ENCODE measurements at regions not wholly inside any gene's neighbourhood (a gene's known extent, or its start where the extent isn't known, plus 50 kb on each side); places are given as distances from the start of the nearest gene placed in this dataset.

DNA sequence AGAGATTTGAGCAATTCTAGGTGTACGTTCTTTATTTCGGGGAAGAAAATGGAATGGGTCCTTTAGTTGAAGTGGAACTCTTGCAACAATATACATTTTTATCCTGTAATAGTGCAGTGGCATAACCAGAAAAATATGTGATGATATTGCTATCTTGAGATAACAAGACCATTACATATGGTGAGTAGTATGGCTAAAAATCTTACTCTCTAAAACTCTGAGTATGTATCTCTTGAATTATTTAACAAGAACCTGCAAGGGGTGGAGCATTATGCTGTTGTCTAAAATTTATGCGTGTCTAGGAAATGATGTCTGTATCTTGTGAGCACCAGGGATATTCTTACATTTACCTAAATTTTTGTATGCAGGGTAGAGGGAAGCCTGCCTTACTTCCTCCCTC, 68.4 kb upstream of the SLC4A10 start:
- H3K4ac ChIP-seq (ENCODE audit: low read depth, low read length), result no peak overlapping the region
- no peaks in the 10 kb centered on the region for H3K4me1 ChIP-seq (ENCODE audit: control insufficient read depth in 1 of 2, insufficient read depth in 2 of 2, low read length in 2 of 2)
- DNase-seq, result peak; percentile 55 to 92
- H2AK5ac ChIP-seq (ENCODE audit: low read length), result no peak overlapping the region
- no peak overlapping the region for H4K91ac ChIP-seq (ENCODE audit: low read depth, low read length)
- H4K12ac ChIP-seq (ENCODE audit: low read depth, low read length), result no peak overlapping the region
- no peaks in the 10 kb centered on the region for H3K27me3 ChIP-seq (ENCODE audit: insufficient read depth, low read length)
- no peak overlapping the region for H3K23ac ChIP-seq (ENCODE audit: low read length)
- H2BK12ac ChIP-seq (ENCODE audit: low read length), result no peak overlapping the region
- H3K36me3 ChIP-seq (ENCODE audit: control insufficient read depth in 1 of 2, insufficient read depth in 2 of 2, low read length in 2 of 2), result no peaks in the 10 kb centered on the region
- H3K79me2 ChIP-seq (ENCODE audit: control insufficient read depth, insufficient read depth, low read length, poor library complexity), result no peaks in the 10 kb centered on the region
- H2BK5ac ChIP-seq (ENCODE audit: low read depth, low read length, poor library complexity), result no peak overlapping the region
- H3K79me1 ChIP-seq (ENCODE audit: low read length), result no peaks in the 10 kb centered on the region
- H2AFZ ChIP-seq (ENCODE audit: insufficient read depth, low read length, poor library complexity), result no peak overlapping the region
- H3K4me2 ChIP-seq (ENCODE audit: low read length), result no peak overlapping the region
- no peak overlapping the region for H3K9ac ChIP-seq (ENCODE audit: low read length)
- WGBS (ENCODE audit: extremely low coverage, insufficient coverage, insufficient read length), result no CpG with 5 or more reads among the region's 3 CpGs
- no peak overlapping the region for H4K8ac ChIP-seq (ENCODE audit: low read depth, low read length)
- no peak overlapping the region for H3K18ac ChIP-seq (ENCODE audit: low read length)
- H3K9me3 ChIP-seq (ENCODE audit: insufficient read depth, low read depth, low read length), result no peaks in the 10 kb centered on the region
- H2BK120ac ChIP-seq (ENCODE audit: insufficient read depth, low read length, poor library complexity), result no peak overlapping the region
- no peak overlapping the region for H3K27ac ChIP-seq (ENCODE audit: low read depth, low read length)
- no peak overlapping the region for H3K4me3 ChIP-seq (ENCODE audit: low read depth, low read length)
- H3K14ac ChIP-seq (ENCODE audit: low read length), result no peak overlapping the region

DNA sequence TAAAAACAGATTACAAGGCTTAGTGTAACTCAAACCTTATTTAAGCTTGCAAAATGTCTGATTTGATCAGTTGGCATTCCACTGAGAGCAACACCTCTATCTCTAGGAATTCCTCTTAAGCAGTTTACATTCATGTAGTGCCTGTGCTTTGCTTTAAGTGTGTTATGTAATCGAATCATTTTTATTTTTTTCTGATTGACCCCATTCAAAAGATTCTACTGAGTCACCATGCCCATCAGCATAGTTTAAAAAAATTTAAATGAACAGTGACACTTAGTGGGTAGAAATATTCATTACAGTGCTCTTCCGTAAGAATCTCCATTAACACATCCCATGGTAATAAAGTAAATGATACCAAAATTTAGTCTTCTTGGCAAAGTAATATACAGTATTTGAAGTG, 67.8 kb upstream of the SLC4A10 start:
- H3K4me1 ChIP-seq (ENCODE audit: control insufficient read depth in 1 of 2, insufficient read depth in 2 of 2, low read length in 2 of 2), result no peaks in the 10 kb centered on the region

GRCh38 chr2:161557538-161557937, 66.7 kb upstream of the SLC4A10 start:
- Histone ChIP-seq H2BK120ac (ENCODE audit: insufficient read depth, low read length, poor library complexity) (no peak overlapping the region), H4K91ac (ENCODE audit: low read depth, low read length) (no peak overlapping the region), H3K4me3 (ENCODE audit: low read depth, low read length) (no peak overlapping the region), H4K8ac (ENCODE audit: low read depth, low read length) (no peak overlapping the region), H2BK5ac (ENCODE audit: low read depth, low read length, poor library complexity) (no peak overlapping the region), H3K18ac (ENCODE audit: low read length) (no peak overlapping the region), H3K79me2 (ENCODE audit: control insufficient read depth, insufficient read depth, low read length, poor library complexity) (no peaks in the 10 kb centered on the region), H3K36me3 (ENCODE audit: control insufficient read depth in 1 of 2, insufficient read depth in 2 of 2, low read length in 2 of 2) (no peaks in the 10 kb centered on the region), H3K27ac (ENCODE audit: low read depth, low read length) (no peak overlapping the region), H3K4me2 (ENCODE audit: low read length) (no peak overlapping the region), H3K4me1 (ENCODE audit: control insufficient read depth in 1 of 2, insufficient read depth in 2 of 2, low read length in 2 of 2) (no peaks in the 10 kb centered on the region), H2AK5ac (ENCODE audit: low read length) (no peak overlapping the region), H3K9ac (ENCODE audit: low read length) (no peak overlapping the region), H3K9me3 (ENCODE audit: insufficient read depth, low read depth, low read length) (peaks cover 3% of the 10 kb centered on the region), H3K23ac (ENCODE audit: low read length) (no peak overlapping the region), H2AFZ (ENCODE audit: insufficient read depth, low read length, poor library complexity) (no peak overlapping the region), H3K14ac (ENCODE audit: low read length) (no peak overlapping the region), H3K4ac (ENCODE audit: low read depth, low read length) (no peak overlapping the region), H2BK12ac (ENCODE audit: low read length) (no peak overlapping the region), H3K27me3 (ENCODE audit: insufficient read depth, low read length) (no peaks in the 10 kb centered on the region), H4K12ac (ENCODE audit: low read depth, low read length) (no peak overlapping the region), H3K79me1 (ENCODE audit: low read length) (no peaks in the 10 kb centered on the region)
- DNase-seq, result no peak
- WGBS (ENCODE audit: extremely low coverage, insufficient coverage, insufficient read length), result no CpG with 5 or more reads among the region's 1 CpG

More for the DNA sequence above, 67.8 kb upstream of the SLC4A10 start:
- no peak overlapping the region for H2BK12ac ChIP-seq (ENCODE audit: low read length)
- no peak overlapping the region for H3K23ac ChIP-seq (ENCODE audit: low read length)
- H2AFZ ChIP-seq (ENCODE audit: insufficient read depth, low read length, poor library complexity), result no peak overlapping the region
- no peaks in the 10 kb centered on the region for H3K27me3 ChIP-seq (ENCODE audit: insufficient read depth, low read length)
- H3K18ac ChIP-seq (ENCODE audit: low read length), result no peak overlapping the region
- no peak overlapping the region for H4K12ac ChIP-seq (ENCODE audit: low read depth, low read length)
- H3K4me3 ChIP-seq (ENCODE audit: low read depth, low read length), result no peak overlapping the region
- H2BK120ac ChIP-seq (ENCODE audit: insufficient read depth, low read length, poor library complexity), result no peak overlapping the region
- no peak overlapping the region for H3K27ac ChIP-seq (ENCODE audit: low read depth, low read length)
- H2BK5ac ChIP-seq (ENCODE audit: low read depth, low read length, poor library complexity), result no peak overlapping the region
- no peak overlapping the region for H3K4me2 ChIP-seq (ENCODE audit: low read length)
- no peaks in the 10 kb centered on the region for H3K79me1 ChIP-seq (ENCODE audit: low read length)
- no peak overlapping the region for H4K8ac ChIP-seq (ENCODE audit: low read depth, low read length)
- no CpG with 5 or more reads among the region's 2 CpGs for WGBS (ENCODE audit: extremely low coverage, insufficient coverage, insufficient read length)
- DNase-seq, result peak; percentile 18 to 88
- no peaks in the 10 kb centered on the region for H3K9me3 ChIP-seq (ENCODE audit: insufficient read depth, low read depth, low read length)
- no peak overlapping the region for H4K91ac ChIP-seq (ENCODE audit: low read depth, low read length)
- H3K79me2 ChIP-seq (ENCODE audit: control insufficient read depth, insufficient read depth, low read length, poor library complexity), result no peaks in the 10 kb centered on the region
- no peak overlapping the region for H2AK5ac ChIP-seq (ENCODE audit: low read length)
- H3K36me3 ChIP-seq (ENCODE audit: control insufficient read depth in 1 of 2, insufficient read depth in 2 of 2, low read length in 2 of 2), result no peaks in the 10 kb centered on the region
- H3K14ac ChIP-seq (ENCODE audit: low read length), result no peak overlapping the region
- H3K9ac ChIP-seq (ENCODE audit: low read length), result no peak overlapping the region
- H3K4ac ChIP-seq (ENCODE audit: low read depth, low read length), result no peak overlapping the region

DNA sequence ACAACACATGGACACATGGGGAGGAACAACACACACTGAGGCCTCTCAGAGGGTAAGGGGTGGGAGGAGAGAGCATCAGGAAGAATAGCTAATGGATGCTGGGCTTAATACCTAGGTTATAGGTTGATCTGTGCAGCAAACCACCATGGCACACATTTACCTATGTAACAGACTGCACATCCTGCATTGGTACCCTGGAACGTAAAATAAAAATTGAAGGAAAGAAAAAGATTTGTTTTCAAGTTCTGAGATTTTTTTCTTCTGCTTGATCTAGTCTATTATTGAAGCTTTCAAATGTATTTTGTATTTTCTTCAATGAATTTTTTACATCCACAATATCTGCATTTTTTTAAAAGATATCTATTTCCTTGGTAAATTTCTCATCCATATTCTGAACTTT, 59.3 kb upstream of the SLC4A10 start:
- no peaks in the 10 kb centered on the region for H3K4me1 ChIP-seq (ENCODE audit: control insufficient read depth in 1 of 2, insufficient read depth in 2 of 2, low read length in 2 of 2)
- H3K9ac ChIP-seq (ENCODE audit: low read length), result no peak overlapping the region
- H3K23ac ChIP-seq (ENCODE audit: low read length), result no peak overlapping the region
- no peak overlapping the region for H3K4ac ChIP-seq (ENCODE audit: low read depth, low read length)
- H2AK5ac ChIP-seq (ENCODE audit: low read length), result no peak overlapping the region
- H2BK12ac ChIP-seq (ENCODE audit: low read length), result no peak overlapping the region
- H3K27me3 ChIP-seq (ENCODE audit: insufficient read depth, low read length), result no peaks in the 10 kb centered on the region
- DNase-seq, result no peak
- no peak overlapping the region for H3K4me3 ChIP-seq (ENCODE audit: low read depth, low read length)
- H2BK120ac ChIP-seq (ENCODE audit: insufficient read depth, low read length, poor library complexity), result no peak overlapping the region
- no peak overlapping the region for H3K18ac ChIP-seq (ENCODE audit: low read length)
- H3K27ac ChIP-seq (ENCODE audit: low read depth, low read length), result no peak overlapping the region
- no CpG with 5 or more reads among the region's 1 CpG for WGBS (ENCODE audit: extremely low coverage, insufficient coverage, insufficient read length)
- no peak overlapping the region for H2AFZ ChIP-seq (ENCODE audit: insufficient read depth, low read length, poor library complexity)
- H2BK5ac ChIP-seq (ENCODE audit: low read depth, low read length, poor library complexity), result no peak overlapping the region
- H3K79me1 ChIP-seq (ENCODE audit: low read length), result no peaks in the 10 kb centered on the region
- no peak overlapping the region for H3K14ac ChIP-seq (ENCODE audit: low read length)
- H3K9me3 ChIP-seq (ENCODE audit: insufficient read depth, low read depth, low read length), result peaks cover 3% of the 10 kb centered on the region
- no peaks in the 10 kb centered on the region for H3K36me3 ChIP-seq (ENCODE audit: control insufficient read depth in 1 of 2, insufficient read depth in 2 of 2, low read length in 2 of 2)
- no peak overlapping the region for H3K4me2 ChIP-seq (ENCODE audit: low read length)
- H4K8ac ChIP-seq (ENCODE audit: low read depth, low read length), result no peak overlapping the region
- H4K12ac ChIP-seq (ENCODE audit: low read depth, low read length), result no peak overlapping the region
- H3K79me2 ChIP-seq (ENCODE audit: control insufficient read depth, insufficient read depth, low read length, poor library complexity), result no peaks in the 10 kb centered on the region
- H4K91ac ChIP-seq (ENCODE audit: low read depth, low read length), result no peak overlapping the region
